22Rv1 (cell line): ENCODE measurements at regions not wholly inside any gene's neighbourhood (a gene's known extent, or its start where the extent isn't known, plus 50 kb on each side); places are given as distances from the start of the nearest gene placed in this dataset.

ENCODE experiments used
- H3K27ac ChIP-seq: fragments of 450-650 bp; 2 replicates; pipeline ENCODE4 v1.5.1; 2017
- CTCF ChIP-seq: fragments of 450-650 bp; IDR thresholded peaks from 2 replicates; pipeline ENCODE4 v1.5.1; 2017; ENCODE audit warnings: mild to moderate bottlenecking
- ZFX ChIP-seq: fragments of 450-650 bp; IDR thresholded peaks from 2 replicates; pipeline ENCODE4 v1.6.1; 2017; ENCODE audit warnings: antibody characterized with exemption, borderline replicate concordance

- H3K27ac ChIP-seq = no peak overlapping the region
- no peak for TF ChIP-seq CTCF
Measured at GRCh38 chr5:35304291-35304690, 74.0 kb upstream of the PRLR start.

- TF ChIP-seq ZFX = no peak
- TF ChIP-seq CTCF = no peak
Measured at GRCh38 chr5:35303152-35303551, 72.9 kb upstream of the PRLR start.

GRCh38 chr5:35302544-35302943, 72.3 kb upstream of the PRLR start:
- H3K27ac ChIP-seq = no peak overlapping the region
- no peak for TF ChIP-seq CTCF
- no peak for TF ChIP-seq ZFX

More at GRCh38 chr5:35303152-35303551, 72.9 kb upstream of the PRLR start:
- no peak overlapping the region for H3K27ac ChIP-seq

DNA sequence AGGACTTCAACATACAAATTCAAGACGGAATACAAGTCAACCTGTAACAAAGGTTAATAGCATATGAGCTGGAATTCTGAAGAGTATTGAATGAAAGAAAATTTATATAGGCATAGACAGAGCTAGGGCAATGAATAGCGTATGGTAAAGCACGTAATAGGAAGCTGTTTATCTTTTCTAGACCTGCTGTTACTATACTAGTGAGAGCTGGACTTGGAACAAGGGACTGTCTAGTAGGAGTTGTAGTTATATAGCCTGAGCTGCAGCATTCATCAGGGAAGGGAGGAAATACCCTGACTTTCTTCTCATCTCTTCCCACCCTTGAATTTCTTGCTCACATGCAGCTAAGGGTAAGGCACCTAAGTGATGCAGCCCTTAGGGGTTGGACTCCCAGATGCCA, 67.5 kb upstream of the PRLR start:
- peak overlapping the region; percentile 3; the same call in 1 of the 2 replicates for H3K27ac ChIP-seq
- TF ChIP-seq CTCF (no peak), ZFX (no peak)

GRCh38 chr5:35294976-35295375, 64.7 kb upstream of the PRLR start:
- peak overlapping the region; percentile 9; the same call in 1 of the 2 replicates for H3K27ac ChIP-seq

DNA sequence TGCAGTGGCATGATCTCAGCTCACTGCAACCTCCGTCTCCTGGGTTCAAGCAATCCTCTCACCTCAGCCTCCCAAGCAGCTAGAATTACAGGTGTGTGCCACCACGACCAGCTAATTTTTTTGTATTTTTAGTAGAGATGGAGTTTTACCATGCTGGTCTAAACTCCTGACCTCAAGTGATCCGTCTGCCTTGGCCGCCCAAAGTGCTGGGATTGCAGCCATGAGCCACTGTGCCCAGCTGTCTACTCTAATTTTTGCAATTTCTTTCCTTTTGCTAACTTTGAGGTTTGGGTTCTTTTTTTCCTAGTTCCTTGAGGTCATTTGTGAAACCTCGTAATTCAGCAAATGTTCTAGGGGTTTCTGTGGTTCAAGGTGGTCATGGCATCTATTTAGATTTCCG, 63.7 kb upstream of the PRLR start:
- no peak overlapping the region for H3K27ac ChIP-seq
- TF ChIP-seq ZFX (no peak), CTCF (no peak)

More at GRCh38 chr5:35294976-35295375, 64.7 kb upstream of the PRLR start:
- no peak for TF ChIP-seq ZFX
- TF ChIP-seq CTCF = no peak

DNA sequence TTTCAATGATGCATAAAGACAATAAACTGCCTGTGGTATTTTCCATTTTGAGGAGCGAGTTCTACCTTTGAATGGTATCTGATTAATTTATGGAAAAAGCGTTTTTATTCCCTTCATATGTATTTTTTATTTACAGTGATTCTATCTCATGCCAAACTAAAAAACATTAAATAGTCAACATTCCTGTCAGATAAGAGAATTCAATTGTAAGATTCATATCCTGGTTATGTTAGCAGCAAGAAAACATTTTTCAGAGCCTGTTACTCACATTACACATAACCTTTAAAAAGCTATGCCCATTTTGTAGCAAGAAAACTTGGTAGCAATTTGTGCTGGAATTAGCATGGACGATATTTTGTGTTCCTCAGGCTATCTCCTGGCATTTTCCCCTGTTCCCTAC, 55.1 kb upstream of the PRLR start:
- no peak for TF ChIP-seq CTCF
- no peak for TF ChIP-seq ZFX
- no peak overlapping the region for H3K27ac ChIP-seq
